Bronchial epithelial cell (primary cell): ENCODE measurements at regions not wholly inside any gene's neighbourhood (a gene's known extent, or its start where the extent isn't known, plus 50 kb on each side); places are given as distances from the start of the nearest gene placed in this dataset.

ENCODE experiments used
- DNase-seq: peaks from one replicate; pipeline ENCODE4 v3.0.0-alpha.2; 2010; ENCODE audit warnings: low read depth
- FAIRE-seq: peaks from 2 replicates; lab custom pipeline; 2011; peaks lifted over from hg19 to GRCh38; lab: Jason Lieb, UNC
- H3K27me3 ChIP-seq: 2 replicates; pipeline ENCODE4 v1.5.1; 2011; ENCODE audit warnings: low read length; ENCODE audit not compliant: control insufficient read depth, insufficient read depth
- H3K36me3 ChIP-seq: 2 replicates; pipeline ENCODE4 v1.5.1; 2011; ENCODE audit warnings: low read length; ENCODE audit not compliant: control insufficient read depth, insufficient read depth
- H3K4me3 ChIP-seq: 2 replicates; pipeline ENCODE4 v1.5.1; 2011; ENCODE audit warnings: mild to moderate bottlenecking, low read depth, low read length, control low read depth
- TF ChIP-seq, protein P1 (sequence below): IDR thresholded peaks from 2 replicates; pipeline ENCODE4 v1.5.1; 2011; ENCODE audit warnings: mild to moderate bottlenecking, moderate library complexity, low read length, control low read depth, inconsistent platforms; ENCODE audit not compliant: insufficient read depth, severe bottlenecking

DNA sequence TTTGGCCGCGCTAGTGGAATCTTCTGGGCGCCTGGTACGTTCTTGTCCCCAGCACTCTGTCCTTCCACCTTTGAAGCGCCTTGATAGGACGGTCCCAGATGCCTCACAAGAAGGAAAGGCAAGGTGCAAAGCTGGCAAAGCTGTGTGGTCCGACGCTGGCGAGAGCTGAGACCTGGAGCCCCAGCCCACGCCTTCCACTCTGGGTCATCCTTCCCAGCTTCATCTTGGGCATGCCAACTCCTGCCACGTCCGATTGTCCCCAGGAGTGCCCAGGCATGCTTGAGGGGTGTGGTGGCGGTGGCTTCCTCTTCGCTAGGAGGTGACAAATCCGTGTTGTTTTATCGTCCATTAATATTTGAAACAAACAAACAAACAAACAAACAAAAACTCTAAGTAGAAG lies 123.9 kb upstream of the DPYD start:
- H3K4me3 ChIP-seq: peak overlapping the region; percentile 52
- no peak for FAIRE-seq
- H3K27me3 ChIP-seq: peaks cover 27% of the 10 kb centered on the region

DNA sequence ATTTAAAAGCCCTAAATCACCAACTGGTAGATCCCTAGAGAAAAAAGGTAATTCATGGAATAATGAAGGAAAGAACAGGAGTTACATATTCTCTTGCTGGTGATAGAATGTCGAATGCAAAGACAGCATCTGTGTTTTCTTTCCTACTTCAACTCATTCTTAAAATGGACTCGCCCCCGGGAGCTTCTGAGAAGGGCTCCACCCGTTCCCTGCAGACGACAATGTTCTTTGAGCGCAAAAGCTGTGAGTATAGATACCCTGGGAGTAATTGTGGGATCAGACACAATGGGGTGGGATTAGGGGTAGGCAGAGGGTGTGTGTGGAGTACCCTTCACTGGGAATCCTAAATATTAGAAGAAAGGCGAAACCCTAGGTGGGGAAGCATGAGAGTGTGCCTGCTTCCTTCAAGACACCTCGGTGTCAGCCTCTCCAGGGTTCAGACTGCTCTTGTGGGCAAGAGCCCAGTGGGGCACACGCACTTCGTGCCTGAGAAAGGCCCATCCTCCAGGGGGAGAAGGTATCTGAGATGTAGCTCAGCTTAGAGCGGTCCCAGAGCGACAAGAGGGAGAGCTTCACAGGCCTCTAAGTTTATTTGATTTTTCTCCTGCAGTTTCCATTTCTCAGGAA lies 123.3 kb upstream of the DPYD start:
- TF ChIP-seq, protein P1, sequence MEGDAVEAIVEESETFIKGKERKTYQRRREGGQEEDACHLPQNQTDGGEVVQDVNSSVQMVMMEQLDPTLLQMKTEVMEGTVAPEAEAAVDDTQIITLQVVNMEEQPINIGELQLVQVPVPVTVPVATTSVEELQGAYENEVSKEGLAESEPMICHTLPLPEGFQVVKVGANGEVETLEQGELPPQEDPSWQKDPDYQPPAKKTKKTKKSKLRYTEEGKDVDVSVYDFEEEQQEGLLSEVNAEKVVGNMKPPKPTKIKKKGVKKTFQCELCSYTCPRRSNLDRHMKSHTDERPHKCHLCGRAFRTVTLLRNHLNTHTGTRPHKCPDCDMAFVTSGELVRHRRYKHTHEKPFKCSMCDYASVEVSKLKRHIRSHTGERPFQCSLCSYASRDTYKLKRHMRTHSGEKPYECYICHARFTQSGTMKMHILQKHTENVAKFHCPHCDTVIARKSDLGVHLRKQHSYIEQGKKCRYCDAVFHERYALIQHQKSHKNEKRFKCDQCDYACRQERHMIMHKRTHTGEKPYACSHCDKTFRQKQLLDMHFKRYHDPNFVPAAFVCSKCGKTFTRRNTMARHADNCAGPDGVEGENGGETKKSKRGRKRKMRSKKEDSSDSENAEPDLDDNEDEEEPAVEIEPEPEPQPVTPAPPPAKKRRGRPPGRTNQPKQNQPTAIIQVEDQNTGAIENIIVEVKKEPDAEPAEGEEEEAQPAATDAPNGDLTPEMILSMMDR: no peak
- H3K4me3 ChIP-seq: no peak overlapping the region
- no peak for FAIRE-seq
- DNase-seq: no peak
- no peaks in the 10 kb centered on the region for H3K36me3 ChIP-seq
- peaks cover 21% of the 10 kb centered on the region for H3K27me3 ChIP-seq

More for the DNA sequence above, 123.9 kb upstream of the DPYD start:
- no peak for DNase-seq
- TF ChIP-seq, protein P1: no peak
- H3K36me3 ChIP-seq: no peaks in the 10 kb centered on the region

DNA sequence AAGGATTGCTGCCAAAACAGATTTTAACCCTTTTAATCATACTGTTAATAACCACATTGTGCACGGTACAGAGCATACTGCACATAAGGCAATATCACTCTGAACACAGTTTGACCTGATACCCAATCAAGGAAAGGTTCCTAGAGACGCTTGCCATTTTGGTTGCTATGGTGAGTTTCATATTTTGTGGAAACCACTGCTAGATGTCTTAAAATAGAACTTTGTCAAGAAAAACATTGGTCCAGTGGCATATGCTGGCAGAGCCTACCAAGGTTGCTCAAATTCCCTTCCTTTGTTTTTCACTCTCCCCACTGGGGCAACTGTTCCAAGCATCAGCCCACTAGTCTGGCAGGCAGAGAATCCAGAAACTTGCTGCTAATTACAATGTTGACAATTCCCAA lies 114.8 kb upstream of the DPYD start:
- Histone ChIP-seq H3K27me3 (no peaks in the 10 kb centered on the region), H3K4me3 (no peak overlapping the region), H3K36me3 (no peaks in the 10 kb centered on the region)
- FAIRE-seq (no peak), DNase-seq (no peak)
- TF ChIP-seq, protein P1: no peak

DNA sequence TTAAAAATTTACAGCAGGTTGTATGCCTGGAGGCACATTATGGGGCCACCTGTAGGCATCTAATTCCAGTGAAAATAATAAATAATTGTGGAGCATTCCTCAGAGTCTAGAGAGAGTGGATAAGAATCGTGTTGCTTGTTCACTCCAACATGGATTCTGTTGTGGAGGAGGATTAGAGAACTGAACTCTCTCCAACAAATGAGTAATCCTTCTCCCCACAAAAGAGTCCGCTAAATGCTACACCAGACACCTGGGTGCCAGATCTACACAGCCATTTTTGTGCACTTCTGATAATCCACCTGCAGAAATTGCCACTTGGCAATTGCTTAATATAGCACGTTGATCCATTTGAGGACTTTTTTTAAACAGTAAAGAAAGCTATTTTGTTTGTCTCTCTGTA lies 113.7 kb upstream of the DPYD start:
- H3K27me3 ChIP-seq: no peaks in the 10 kb centered on the region
- DNase-seq (no peak), FAIRE-seq (no peak)
- TF ChIP-seq, protein P1: no peak
- H3K4me3 ChIP-seq: no peak overlapping the region
- H3K36me3 ChIP-seq: no peaks in the 10 kb centered on the region

DNA sequence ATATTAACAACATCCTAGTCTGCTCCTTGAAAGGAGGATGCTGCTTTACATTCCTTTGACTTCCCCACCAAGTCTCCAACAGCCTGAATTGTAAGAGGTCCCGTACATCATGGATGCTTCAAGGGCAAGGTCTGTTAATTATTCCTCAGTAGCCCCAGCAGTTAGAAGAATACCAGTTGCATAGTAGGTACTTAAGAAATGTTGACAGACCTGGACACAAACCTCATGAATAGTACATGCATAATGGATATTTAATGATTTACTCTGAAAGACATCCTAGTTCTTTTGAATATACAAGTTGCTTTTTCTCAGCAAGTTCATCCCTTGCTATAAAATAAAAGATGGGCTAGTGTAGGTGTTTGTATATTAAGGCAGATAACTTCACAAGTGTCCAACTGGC lies 112.1 kb upstream of the DPYD start:
- Histone ChIP-seq H3K27me3 (no peaks in the 10 kb centered on the region), H3K4me3 (no peak overlapping the region), H3K36me3 (no peaks in the 10 kb centered on the region)
- DNase-seq (no peak), FAIRE-seq (no peak)
- TF ChIP-seq, protein P1: no peak

DNA sequence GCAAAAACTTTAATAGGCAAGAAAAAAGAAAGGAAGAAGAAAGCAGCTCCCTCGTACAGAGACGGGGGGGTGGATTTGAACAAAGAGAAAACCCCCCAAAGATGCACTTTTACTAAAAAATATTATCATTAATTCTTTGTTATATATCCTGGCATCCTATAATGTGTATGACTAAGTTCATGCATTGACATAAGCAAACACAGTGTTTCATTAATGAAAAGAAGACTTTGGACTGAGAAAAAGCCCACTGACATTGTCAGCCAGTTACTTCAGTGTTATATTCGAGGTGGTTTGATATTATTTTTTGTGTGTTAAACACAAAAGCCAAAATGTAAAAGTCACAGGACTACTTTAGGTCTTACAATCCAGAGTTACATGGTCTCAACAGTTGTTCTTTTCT lies 110.1 kb upstream of the DPYD start:
- FAIRE-seq (no peak), DNase-seq (no peak)
- TF ChIP-seq, protein P1: no peak
- no peaks in the 10 kb centered on the region for H3K36me3 ChIP-seq
- no peaks in the 10 kb centered on the region for H3K27me3 ChIP-seq
- H3K4me3 ChIP-seq: no peak overlapping the region
